ENCODE measurements at regions not wholly inside any gene's neighbourhood (a gene's known extent, or its start where the extent isn't known, plus 50 kb on each side); places are given as distances from the start of the nearest gene placed in this dataset.

GRCh38 chr3:168870892-168871291 is 775.2 kb upstream of the GOLIM4 start:
- TF ChIP-seq CTCF (IDR thresholded peaks at IDR 0.05; ENCODE audit: poor library complexity): no peak
- TF ChIP-seq EZH2phosphoT487 (IDR thresholded peaks at IDR 0.05; ENCODE audit: low read depth, severe bottlenecking, unreplicated experiment): no peak
- TF ChIP-seq EZH2 (IDR thresholded peaks at IDR 0.05; ENCODE audit: borderline replicate concordance): no peak
